Endothelial cell of umbilical vein (primary cell): ENCODE measurements at regions not wholly inside any gene's neighbourhood (a gene's known extent, or its start where the extent isn't known, plus 50 kb on each side); places are given as distances from the start of the nearest gene placed in this dataset.

Experiments used
- BruUV-seq: library from RNA; stranded (reverse); fragments of 400-500 nt; replicated peaks from 2 replicates; lab custom pipeline; 2021; lab: Mats Ljungman, UMichigan
- CTCF ChIA-PET: fragments of 300-600, 350-600 bp; sonication (Branson Sonifier 250); formaldehyde crosslinking; loops from one replicate; lab custom pipeline; 2021; ENCODE audit warnings: antibody characterized with exemption, inconsistent platforms; lab: Charles Lee
- POLR2A ChIA-PET: fragments of 300-600, 350-600 bp; sonication (Branson Sonifier 250); formaldehyde crosslinking; loops from one replicate; lab custom pipeline; 2021; ENCODE audit warnings: antibody characterized with exemption, inconsistent platforms; lab: Charles Lee
- DNase-seq: peaks from one replicate; pipeline ENCODE4 v3.0.0-alpha.2; 2011; ENCODE audit warnings: low read depth, low spot score
- FAIRE-seq: peaks from 2 replicates; lab custom pipeline; 2011; peaks lifted over from hg19 to GRCh38; lab: Jason Lieb, UNC
- H2AFZ ChIP-seq: 2 replicates; pipeline ENCODE4 v1.6.0; 2012; ENCODE audit warnings: low read depth, low read length, control low read depth, inconsistent platforms
- H3K27ac ChIP-seq: 2 replicates; pipeline ENCODE4 v1.5.1; 2011; ENCODE audit warnings: low read depth, mild to moderate bottlenecking, control low read depth, low read length, moderate library complexity; ENCODE audit not compliant: insufficient read depth
- H3K27me3 ChIP-seq, 2 experiments: 2 replicates each; pipeline versions ENCODE4 v1.6.0 to v1.6.1; 2011; ENCODE audit warnings: low read length in 2 of 2, mixed read lengths in 1 of 2; ENCODE audit not compliant: control insufficient read depth in 2 of 2, insufficient read depth in 2 of 2
- H3K36me3 ChIP-seq, 2 experiments: 2 replicates in 1 of 2; 3 replicates in 1 of 2; pipeline ENCODE4 v1.5.1; 2011; ENCODE audit warnings: low read length in 2 of 2, mild to moderate bottlenecking in 1 of 2, moderate library complexity in 1 of 2; ENCODE audit not compliant: control insufficient read depth in 2 of 2, insufficient read depth in 2 of 2; ENCODE audit errors: extremely low read depth in 1 of 2
- H3K4me1 ChIP-seq: 3 replicates; pipeline ENCODE4 v1.5.1; 2011; ENCODE audit warnings: mild to moderate bottlenecking, low read length; ENCODE audit not compliant: control insufficient read depth, insufficient read depth; ENCODE audit errors: extremely low read depth
- H3K4me2 ChIP-seq: 2 replicates; pipeline ENCODE4 v1.6.1; 2011; ENCODE audit warnings: low read length, control low read depth, mixed read lengths; ENCODE audit not compliant: insufficient read depth
- H3K4me3 ChIP-seq, 3 experiments: fragments of 200-600 bp in 1 of 3; sonication (generic), shearing (Covaris generic) in 1 of 3; replicated peaks in 1 of 3; 2 replicates each; pipeline ENCODE4 v1.5.1; 2011 to 2016; ENCODE audit warnings: control low read depth in 3 of 3, low read length in 3 of 3, mild to moderate bottlenecking in 2 of 3, inconsistent platforms in 1 of 3, low read depth in 1 of 3, moderate library complexity in 1 of 3; ENCODE audit not compliant: insufficient read depth in 1 of 3
- H3K79me2 ChIP-seq: 2 replicates; pipeline ENCODE4 v1.6.0; 2012; ENCODE audit warnings: low read length, inconsistent platforms; ENCODE audit not compliant: control insufficient read depth, insufficient read depth
- H3K9ac ChIP-seq: replicated peaks from 2 replicates; pipeline ENCODE3; 2011; ENCODE audit warnings: low read length, control low read depth; ENCODE audit not compliant: insufficient read depth; ENCODE audit errors: extremely low read depth
- H3K9me1 ChIP-seq: replicated peaks from 3 replicates; pipeline ENCODE4 v1.6.0; 2011; ENCODE audit warnings: mild to moderate bottlenecking, low read length; ENCODE audit not compliant: control insufficient read depth, insufficient read depth; ENCODE audit errors: extremely low read depth
- H3K9me3 ChIP-seq: replicated peaks from 2 replicates; pipeline ENCODE4 v1.5.1; 2012; ENCODE audit warnings: low read length, inconsistent platforms; ENCODE audit not compliant: control insufficient read depth, insufficient read depth
- H4K20me1 ChIP-seq: replicated peaks from 2 replicates; pipeline ENCODE3; 2011; ENCODE audit warnings: mild to moderate bottlenecking, low read length; ENCODE audit not compliant: control insufficient read depth, insufficient read depth; ENCODE audit errors: extremely low read depth
- EZH2 ChIP-seq: IDR thresholded peaks from 2 replicates; pipeline ENCODE4 v1.6.1; 2012; ENCODE audit warnings: borderline replicate concordance, low read depth, mild to moderate bottlenecking, moderate library complexity, low read length, inconsistent platforms; ENCODE audit not compliant: severe bottlenecking
- FOS ChIP-seq: IDR thresholded peaks from 2 replicates; pipeline ENCODE4 v1.6.1; 2011; ENCODE audit warnings: mild to moderate bottlenecking, low read length, moderate library complexity, borderline replicate concordance; ENCODE audit not compliant: insufficient read depth
- GATA2 ChIP-seq: IDR thresholded peaks from 2 replicates; pipeline ENCODE4 v1.7.0; 2011; ENCODE audit warnings: low read depth, mild to moderate bottlenecking, moderate library complexity, mixed read lengths, low read length; ENCODE audit not compliant: insufficient read length, insufficient read depth
- JUN ChIP-seq: IDR thresholded peaks from 2 replicates; pipeline ENCODE4 v1.6.1; 2011; ENCODE audit warnings: borderline replicate concordance, low read depth; ENCODE audit not compliant: insufficient read length, insufficient read depth
- MYC ChIP-seq: IDR thresholded peaks from one replicate; pipeline ENCODE4 v1.6.1; 2011; ENCODE audit warnings: mild to moderate bottlenecking, low read depth, low read length
- POLR2A ChIP-seq: IDR thresholded peaks from 2 replicates; pipeline ENCODE4 v1.6.1; 2012; ENCODE audit warnings: low read depth, mild to moderate bottlenecking, control low read depth, low read length
- POLR2AphosphoS5 ChIP-seq: IDR thresholded peaks from 2 replicates; pipeline ENCODE4 v1.6.1; 2012; ENCODE audit warnings: low read depth, mild to moderate bottlenecking, control low read depth, low read length, moderate library complexity; ENCODE audit not compliant: insufficient read depth
- dilution Hi-C: fragments of 300-500 bp; cut with MboI; formaldehyde crosslinking; loops from one replicate; pipeline ENCODE4 v1.15.0; 2019; ENCODE audit warnings: low sequenced_read_pairs; ENCODE audit not compliant: extremely low pct_ligation_motif_present
- intact Hi-C: fragments of 100-400 bp; cut with micrococcal nuclease; formaldehyde crosslinking; loops from one replicate; pipeline ENCODE4 v1.10.0; 2022
- TF ChIP-seq, protein P1 (sequence below), 2 donors: IDR thresholded peaks; 1 replicate in 1 of 2; 2 replicates in 1 of 2; pipeline ENCODE4 v1.5.1; 2011; ENCODE audit warnings: low read length in 2 of 2, mild to moderate bottlenecking in 2 of 2, moderate library complexity in 2 of 2, control low read depth in 1 of 2, inconsistent platforms in 1 of 2, low read depth in 1 of 2; ENCODE audit not compliant: insufficient read depth in 1 of 2; ENCODE audit errors: extremely low read depth in 1 of 2

DNA sequence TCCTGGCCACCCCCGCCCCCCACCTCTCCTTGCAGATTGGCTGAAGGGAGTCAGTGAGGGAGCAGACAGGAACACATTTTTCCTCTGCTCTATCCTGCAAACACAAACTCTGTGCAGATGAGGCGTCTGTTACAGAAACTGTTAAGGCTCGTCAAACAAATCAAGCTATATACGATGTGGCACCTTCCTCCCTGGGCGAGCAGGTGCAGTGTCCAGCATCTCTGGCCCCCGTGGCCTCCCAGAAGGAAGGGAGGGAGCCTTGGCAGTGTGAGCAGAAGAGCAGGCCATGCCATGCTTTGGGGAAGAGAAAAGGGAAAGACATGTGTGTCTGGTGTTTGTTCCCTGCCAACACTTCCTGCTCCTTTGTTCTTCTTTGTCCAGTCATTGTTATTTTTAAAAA, 267.8 kb downstream of the UTP18 start:
- Histone ChIP-seq H2AFZ (no peak overlapping the region), H3K4me1 (no peaks in the 10 kb centered on the region), H3K27ac (no peak overlapping the region), H3K36me3 (no peaks in the 10 kb centered on the region), H3K4me3 (no peak overlapping the region), H3K4me2 (no peak overlapping the region), H3K79me2 (no peaks in the 10 kb centered on the region), H3K9ac (no peak overlapping the region), H3K9me1 (no peaks in the 10 kb centered on the region), H4K20me1 (no peaks in the 10 kb centered on the region), H3K27me3 (no peaks in the 10 kb centered on the region), H3K9me3 (no peaks in the 10 kb centered on the region)
- CTCF ChIA-PET: no interaction called here
- FAIRE-seq: no peak
- dilution Hi-C loops (no loop called here), intact Hi-C loops (no loop called here)
- BruUV-seq: no TSS peak
- POLR2A ChIA-PET: no interaction called here
- no peak for TF ChIP-seq POLR2A
- no peak for TF ChIP-seq POLR2AphosphoS5
- no peak for TF ChIP-seq MYC
- TF ChIP-seq FOS: no peak
- TF ChIP-seq EZH2: no peak
- TF ChIP-seq, protein P1, sequence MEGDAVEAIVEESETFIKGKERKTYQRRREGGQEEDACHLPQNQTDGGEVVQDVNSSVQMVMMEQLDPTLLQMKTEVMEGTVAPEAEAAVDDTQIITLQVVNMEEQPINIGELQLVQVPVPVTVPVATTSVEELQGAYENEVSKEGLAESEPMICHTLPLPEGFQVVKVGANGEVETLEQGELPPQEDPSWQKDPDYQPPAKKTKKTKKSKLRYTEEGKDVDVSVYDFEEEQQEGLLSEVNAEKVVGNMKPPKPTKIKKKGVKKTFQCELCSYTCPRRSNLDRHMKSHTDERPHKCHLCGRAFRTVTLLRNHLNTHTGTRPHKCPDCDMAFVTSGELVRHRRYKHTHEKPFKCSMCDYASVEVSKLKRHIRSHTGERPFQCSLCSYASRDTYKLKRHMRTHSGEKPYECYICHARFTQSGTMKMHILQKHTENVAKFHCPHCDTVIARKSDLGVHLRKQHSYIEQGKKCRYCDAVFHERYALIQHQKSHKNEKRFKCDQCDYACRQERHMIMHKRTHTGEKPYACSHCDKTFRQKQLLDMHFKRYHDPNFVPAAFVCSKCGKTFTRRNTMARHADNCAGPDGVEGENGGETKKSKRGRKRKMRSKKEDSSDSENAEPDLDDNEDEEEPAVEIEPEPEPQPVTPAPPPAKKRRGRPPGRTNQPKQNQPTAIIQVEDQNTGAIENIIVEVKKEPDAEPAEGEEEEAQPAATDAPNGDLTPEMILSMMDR (IDR thresholded peaks at IDR 0.05; ENCODE audit: extremely low read depth in 1 of 2, insufficient read depth in 1 of 2, low read depth in 1 of 2, low read length in 2 of 2): no peak
- no peak for TF ChIP-seq JUN
- no peak for TF ChIP-seq GATA2
- no peak for DNase-seq
